NCI-H2196 (cell line): ENCODE measurements at regions not wholly inside any gene's neighbourhood (a gene's known extent, or its start where the extent isn't known, plus 50 kb on each side); places are given as distances from the start of the nearest gene placed in this dataset.

ENCODE experiments used
- DNase-seq: peaks from one replicate; lab custom pipeline; 2025; ENCODE audit not compliant: unreplicated experiment; lab: John Stamatoyannopoulos, UW

DNA sequence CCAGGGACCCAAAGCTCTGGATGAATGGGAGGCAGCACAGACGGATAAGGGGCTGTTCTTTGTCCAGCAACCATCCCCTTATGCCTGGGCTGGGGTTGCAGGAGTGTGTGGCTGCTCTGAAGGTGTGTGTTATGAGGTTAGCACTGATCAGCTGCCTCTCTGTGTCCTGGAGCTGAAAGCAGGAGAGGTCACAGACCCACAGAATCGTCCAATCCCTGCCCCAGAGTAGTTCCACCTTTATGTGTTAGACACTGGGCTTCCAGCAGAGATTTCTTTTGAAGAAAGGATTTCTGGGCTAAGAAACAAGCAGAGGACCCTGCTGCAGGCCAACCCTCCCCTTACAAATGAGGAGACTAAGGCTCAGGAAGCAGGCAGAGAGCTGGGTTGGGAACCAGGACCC, 62.4 kb downstream of the ARL6IP4 start:
- DNase-seq: no peak

DNA sequence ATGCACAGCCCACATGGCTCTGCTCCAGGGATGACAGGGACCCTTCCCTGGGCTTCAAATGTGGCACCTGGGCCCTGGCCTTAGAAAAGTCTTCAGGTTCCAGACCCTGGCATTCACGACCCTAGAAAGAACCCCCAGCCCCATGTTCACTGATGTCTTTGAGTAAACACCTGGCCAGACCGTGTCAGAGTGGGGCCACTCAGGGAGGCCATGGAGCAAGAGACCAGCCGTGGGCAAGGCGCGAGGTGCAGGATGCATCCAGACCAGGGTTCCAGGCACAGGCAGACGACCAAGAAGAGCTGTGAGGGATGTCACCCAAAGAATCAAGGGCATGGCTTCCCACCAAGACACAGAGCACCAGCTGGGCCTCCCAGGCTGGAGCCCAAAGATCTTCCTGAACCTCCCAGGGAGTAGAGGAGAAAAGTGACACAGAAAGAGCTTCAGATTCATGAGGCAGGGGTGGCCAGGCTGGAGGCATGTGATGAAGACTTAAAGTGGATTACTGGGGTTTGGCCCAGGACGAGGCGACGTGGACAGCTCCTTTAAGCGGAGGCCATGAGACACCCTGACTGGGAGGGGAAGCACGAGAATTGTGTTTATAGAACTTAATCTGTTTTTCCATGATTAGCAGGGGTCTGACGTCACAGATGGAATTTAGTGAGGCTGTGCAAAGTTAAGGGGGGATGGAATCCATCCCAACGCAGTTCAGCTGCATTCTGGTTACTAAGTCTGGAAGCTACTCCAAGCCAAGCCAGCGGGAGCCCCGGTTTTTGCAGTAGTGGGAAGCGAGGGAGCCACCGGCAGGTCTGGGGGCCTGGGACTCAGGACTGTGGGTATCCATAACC, 61.6 kb downstream of the ARL6IP4 start:
- DNase-seq: no peak

DNA sequence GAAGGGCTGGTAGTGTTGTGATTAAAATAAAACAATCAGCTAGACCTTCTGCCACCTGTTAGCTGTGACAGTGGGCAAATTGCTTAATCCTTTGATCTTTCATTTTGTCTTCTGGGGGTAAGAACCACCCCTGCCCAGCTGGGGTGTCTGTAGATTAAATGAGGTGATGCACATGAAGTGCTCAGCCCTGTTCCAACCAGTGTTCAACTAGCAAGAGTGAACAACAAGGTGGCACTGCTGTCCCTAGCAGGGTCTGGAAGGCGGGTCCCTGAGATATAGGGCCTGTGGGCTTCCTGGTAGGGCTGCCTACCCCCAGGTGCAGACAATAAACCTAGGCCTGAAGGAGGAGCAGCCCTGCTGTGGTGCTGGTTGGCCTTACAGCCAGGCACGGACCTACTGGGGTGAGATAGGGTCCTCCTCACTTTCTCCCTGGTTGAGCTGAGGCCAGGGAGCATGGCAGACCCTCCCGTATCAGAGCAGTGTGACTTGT, 60.6 kb downstream of the ARL6IP4 start:
- no peak for DNase-seq

DNA sequence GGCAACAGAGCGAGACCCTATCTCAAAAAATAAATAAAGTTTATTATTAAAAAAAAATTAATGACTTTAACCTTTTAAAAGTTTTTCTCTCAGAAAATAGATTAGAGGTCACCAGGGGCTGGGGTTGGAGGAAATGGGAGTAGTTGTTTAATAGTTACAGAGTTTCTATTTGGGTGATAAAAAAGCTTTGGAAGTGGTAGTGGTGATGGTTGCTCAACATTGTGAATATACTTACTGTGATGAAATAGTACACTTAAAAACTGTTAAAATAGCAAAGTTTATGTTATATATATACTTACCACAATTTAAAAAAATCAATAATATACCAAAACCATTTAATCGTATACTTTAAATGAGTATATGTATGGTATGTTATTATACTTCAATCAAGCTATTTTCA, 59.6 kb downstream of the ARL6IP4 start:
- DNase-seq: no peak

DNA sequence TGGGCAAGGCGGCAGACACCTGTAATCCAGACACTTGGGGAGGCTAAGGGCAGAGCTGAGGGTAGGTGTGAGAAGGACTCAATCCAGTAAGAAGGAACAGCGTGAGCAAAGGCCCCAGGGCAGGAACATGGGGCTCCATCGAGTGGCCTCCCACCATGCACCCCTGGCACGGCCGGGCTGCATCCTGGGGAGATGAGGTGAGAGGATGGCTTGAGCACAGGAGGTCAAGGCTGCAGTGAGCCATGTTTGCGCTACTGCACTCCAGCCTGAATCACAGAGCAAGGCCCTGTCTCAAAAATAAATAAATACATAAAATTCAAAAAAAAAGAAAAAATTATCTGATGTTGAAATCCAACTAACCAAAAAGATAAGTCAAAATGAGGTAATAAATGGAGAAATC, 58.5 kb downstream of the ARL6IP4 start:
- no peak for DNase-seq

DNA sequence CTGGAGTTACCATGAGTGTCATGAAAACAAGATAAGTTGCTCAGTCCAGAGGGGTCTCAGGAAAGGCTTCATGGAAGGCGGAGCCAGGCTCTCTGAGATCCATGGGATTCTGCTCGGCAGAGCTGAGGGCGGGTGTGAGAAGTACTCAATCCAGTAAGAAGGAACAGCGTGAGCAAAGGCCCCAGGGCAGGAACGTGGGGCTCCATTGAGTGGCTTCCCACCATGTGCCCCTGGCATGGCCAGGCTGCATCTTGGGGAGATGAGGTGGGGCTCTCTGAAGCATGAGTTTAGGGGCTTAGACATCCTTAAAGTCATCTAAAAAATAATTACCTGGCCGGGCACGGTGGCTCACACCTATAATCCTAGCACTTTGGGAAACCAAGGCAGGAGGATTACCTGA, 58.0 kb downstream of the ARL6IP4 start:
- DNase-seq: no peak

DNA sequence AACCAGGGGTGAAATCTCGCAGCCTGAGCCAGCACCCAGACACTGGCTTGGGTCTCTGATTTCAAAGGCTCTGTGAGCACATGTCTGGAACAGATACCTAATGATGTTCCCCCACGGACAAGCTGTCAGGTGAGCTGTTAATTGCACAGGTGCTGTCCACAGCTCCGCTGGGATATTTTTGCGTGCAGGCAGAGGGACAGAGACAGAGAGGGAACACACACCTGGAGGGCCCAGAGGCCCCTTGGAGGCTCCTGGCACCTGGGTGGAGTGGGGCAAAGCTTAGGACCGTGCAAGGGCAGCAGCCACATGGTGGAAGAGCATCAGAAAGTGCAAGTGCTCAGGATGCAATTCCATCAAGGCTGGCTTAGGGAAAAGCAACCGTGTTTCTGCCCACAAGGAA, 57.3 kb downstream of the ARL6IP4 start:
- no peak for DNase-seq

DNA sequence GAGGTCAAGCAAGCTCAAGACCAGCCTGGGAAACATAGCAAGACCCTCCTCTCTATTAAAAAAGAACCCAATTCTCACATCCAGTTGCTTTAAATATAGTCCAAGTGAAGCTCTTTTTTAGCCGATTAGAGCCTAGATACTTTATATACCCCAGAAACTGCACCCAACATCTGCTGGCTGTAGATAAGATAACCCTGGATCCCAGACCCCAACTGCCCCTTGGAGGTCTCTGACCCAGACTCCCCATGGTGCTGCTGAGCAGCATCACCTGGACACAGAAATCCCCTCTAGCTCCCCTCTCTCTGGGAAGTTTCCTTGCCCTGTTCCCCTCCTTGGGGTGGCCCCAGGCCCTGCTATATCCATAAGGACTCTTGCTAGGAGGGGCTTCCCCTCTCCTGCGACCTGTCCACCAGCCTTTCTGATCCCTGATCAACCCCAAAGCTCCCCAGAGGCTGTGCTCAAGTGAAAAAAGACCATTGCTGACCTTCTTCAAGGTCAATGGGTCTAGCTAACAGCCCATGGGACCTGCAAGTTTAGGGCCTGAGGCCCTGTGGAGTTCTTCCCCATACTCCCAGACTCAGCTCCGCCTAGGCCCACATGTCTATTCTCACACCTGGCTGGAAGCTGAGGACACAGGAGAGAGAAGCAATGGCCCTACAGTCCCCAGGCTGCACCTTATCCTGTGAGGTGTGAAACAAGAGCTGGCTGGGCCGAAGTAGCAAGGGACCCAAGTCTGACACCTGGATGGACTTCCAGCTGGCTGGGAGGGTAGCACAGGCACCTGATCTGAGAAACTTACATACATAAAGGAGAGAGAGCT, 56.2 kb downstream of the ARL6IP4 start:
- DNase-seq: no peak

DNA sequence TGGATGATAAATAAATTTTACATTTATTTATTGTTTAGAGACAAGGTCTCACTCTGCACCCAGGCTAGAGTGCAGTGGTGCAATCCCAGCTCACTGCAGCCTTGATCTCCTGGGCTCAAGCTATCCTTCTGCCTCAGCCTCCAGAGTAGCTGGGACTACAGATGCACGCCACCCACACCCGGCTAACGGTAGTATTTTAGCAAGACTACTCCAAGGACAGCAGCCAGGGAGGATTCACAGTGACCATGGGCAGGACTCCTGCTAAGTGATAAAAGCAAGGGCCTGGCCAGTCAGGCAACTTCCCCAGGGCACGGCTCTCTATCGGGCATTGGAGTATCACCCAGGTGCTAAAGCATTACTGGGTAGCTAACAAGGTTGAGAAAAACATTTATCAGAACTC, 55.4 kb downstream of the ARL6IP4 start:
- no peak for DNase-seq

DNA sequence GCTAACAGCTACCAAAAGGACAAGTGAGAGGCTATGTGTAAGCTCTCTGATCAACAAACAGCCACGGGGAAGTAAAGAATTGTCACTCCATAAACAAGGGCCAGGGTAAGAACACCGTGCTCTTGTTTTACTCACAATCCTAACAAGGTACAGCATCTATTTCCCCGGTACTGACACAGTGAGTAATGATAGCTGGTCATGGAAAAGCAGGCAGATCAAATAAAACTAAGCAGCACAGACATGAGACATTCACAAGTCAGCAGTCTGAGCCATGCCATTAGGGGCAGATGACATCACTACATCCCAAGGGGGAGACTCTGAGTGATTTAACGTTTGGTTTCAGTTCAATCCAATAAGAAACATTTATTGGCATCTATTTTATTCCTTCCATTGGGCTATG, 54.4 kb downstream of the ARL6IP4 start:
- no peak for DNase-seq

DNA sequence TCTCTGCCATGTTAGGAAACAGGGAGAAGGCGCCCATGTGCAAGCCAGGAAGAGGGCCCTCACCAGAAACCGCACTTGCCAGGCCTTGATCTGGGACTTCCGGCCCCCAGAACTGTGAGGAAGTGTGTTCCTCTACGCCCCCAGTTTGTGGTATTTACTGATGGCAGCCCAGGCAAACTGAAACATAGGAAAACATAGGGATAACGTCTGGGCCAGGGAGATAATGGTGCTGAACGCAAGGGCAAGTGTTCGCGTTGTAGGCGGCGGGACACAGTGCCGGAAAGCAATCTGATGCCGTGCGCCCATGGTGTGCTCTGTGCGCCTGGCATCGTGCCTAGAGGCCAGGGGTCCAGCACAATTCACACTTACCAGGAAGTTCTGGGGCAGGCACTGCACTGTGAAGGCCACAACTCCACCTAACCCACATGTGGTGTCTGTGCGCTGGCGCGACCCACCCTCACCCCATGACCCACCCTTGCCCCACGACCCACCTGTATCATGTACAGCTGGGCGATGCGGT, 53.6 kb downstream of the ARL6IP4 start:
- no peak for DNase-seq

DNA sequence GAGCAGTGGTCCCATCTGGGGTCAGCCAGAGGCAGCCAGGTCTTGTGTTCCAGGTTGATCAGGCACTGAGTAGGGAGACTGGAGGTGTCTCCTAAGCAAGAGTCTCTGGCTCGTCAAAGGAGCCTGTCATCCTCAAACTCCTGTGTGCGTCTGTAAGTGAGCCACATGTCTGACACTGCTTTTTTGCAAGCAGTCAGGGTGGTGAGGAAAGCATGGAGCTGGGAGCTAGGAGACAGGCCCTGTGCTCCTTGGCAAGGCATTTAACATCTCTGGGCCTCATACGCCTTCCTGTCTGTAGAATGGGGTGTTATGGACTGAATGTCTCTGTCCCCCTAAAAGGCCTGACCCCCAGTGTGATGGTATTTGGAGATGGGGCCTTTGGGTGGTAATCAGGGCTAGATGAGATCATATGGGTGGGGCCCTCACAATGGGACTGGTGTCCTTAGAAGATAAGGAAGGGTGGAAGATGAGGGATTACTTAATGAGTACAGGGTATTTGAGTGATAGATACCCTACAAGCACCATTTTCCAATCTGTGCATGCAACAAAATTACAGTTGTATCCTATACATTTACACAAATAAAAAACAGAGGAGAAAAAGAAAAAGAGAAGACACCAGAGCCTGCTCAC, 53.0 kb downstream of the ARL6IP4 start:
- DNase-seq: no peak

DNA sequence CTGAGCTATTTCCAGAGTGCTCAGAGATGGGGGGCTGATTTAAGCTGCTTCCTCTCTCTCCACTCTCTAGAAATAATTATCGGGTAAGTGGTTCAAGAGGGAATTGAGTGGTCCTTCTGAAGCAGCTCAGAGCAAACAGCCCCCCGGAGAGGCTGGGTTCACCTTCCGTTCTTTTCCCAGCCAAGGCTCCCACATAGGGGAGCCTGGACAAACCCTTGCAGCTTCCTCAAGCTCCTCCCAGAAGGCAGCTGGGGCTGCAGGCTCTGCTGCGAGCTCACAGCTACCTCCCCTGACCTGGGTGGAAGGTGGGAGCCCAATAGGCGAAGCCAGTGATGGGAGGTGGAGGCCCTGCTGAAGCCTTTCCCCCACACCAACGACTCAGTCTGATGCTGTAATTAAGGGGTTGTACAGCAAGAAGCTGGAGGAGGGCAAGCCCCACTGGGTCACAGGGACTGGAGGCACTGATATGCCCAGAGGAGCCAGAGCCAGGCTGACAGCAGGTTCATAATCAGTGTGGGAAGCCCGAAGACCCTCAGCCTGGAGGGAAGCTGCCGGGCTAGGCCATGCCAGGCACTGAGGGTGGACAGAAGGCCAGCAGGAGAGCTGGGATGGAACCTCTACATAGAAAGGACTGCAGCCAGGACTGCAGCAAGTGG, 52.4 kb downstream of the ARL6IP4 start:
- no peak for DNase-seq
